GM12891 (cell line): ENCODE measurements at regions not wholly inside any gene's neighbourhood (a gene's known extent, or its start where the extent isn't known, plus 50 kb on each side); places are given as distances from the start of the nearest gene placed in this dataset.

Source experiments
- PAX5 ChIP-seq: IDR thresholded peaks from 2 replicates; pipeline ENCODE4 v1.6.1; 2011; ENCODE audit warnings: low read length, moderate library complexity, mild to moderate bottlenecking; ENCODE audit not compliant: insufficient read depth, severe bottlenecking
- POLR2A ChIP-seq: IDR thresholded peaks from 2 replicates; pipeline ENCODE4 v1.6.1; 2011; ENCODE audit warnings: low read depth, low read length, control low read depth
- POLR2AphosphoS5 ChIP-seq: IDR thresholded peaks from 2 replicates; pipeline ENCODE4 v1.6.1; 2011; ENCODE audit warnings: low read depth, low read length, control low read depth
- SPI1 ChIP-seq: IDR thresholded peaks from 2 replicates; pipeline ENCODE4 v1.6.1; 2011; ENCODE audit warnings: low read depth, low read length, control low read depth
- TAF1 ChIP-seq: IDR thresholded peaks from 2 replicates; pipeline ENCODE4 v1.6.1; 2011; ENCODE audit warnings: low read depth, low read length, control low read depth

DNA sequence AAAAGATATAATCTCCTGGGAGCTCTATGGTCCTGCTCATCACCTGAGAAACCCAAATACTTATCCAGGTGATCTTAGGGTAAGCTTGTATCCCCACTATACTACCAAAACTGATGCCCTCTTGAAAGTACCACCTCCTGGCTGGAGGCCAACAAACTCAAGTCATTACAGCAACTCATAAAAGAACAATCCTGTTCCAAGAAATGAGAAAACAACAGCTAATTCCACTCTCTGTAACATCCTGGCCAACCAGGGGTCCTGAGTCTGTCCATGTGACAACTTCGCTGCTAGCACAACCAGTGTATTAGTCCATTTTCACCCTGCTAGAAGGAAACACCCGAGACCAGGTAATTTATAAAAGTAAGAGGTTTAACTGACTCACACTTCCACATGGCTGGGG is 190.0 kb upstream of the BMP4 start:
- TF ChIP-seq POLR2AphosphoS5 (no peak), POLR2A (no peak), TAF1 (no peak), PAX5 (no peak), SPI1 (no peak)
